ENCODE measurements at regions not wholly inside any gene's neighbourhood (a gene's known extent, or its start where the extent isn't known, plus 50 kb on each side); places are given as distances from the start of the nearest gene placed in this dataset.
"Not testable (repeated sequence)": the region's sequence is repeated elsewhere in the genome, so short reads cannot be mapped to it uniquely, and the experiment has no call there.

GRCh38 chr3:65303431-65303830 lies 615.6 kb upstream of the ADAMTS9 start:
- intact Hi-C loops (cut with DNase I, micrococcal nuclease): no loop called here
- ATAC-seq (no peak), DNase-seq (no peak)

- no peak for ATAC-seq
- no peak for DNase-seq
These were observed 603.8 kb upstream of the ADAMTS9 start for GRCh38 chr3:65291448-65292125.

GRCh38 chr3:65288776-65289175 lies 601.0 kb upstream of the ADAMTS9 start:
- no peak for ATAC-seq
- DNase-seq: no peak
- intact Hi-C loops (cut with DNase I, micrococcal nuclease): no loop called here

More at GRCh38 chr3:65291448-65292125, 603.8 kb upstream of the ADAMTS9 start:
- intact Hi-C loops (cut with DNase I, micrococcal nuclease): no loop called here

DNA sequence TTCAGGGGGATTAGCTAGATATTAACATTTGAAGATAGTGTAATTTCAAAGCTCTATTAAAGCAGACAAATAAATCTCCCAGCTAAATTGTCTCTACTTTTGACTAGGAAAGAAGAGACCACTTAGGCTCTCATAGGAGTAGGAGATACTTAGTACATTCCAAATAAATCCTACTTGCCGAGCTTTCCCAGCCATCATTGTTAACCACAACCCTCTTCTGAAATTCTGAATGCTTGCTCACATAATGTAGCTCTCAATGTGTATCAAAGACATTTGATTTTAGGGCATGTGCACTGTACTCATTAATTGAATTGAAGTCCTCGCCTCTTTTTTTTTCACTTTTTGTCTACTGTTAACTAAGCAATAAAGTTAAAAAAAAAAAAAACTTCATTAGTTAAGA lies 598.2 kb upstream of the ADAMTS9 start:
- no peak for ATAC-seq
- no peak for DNase-seq
- intact Hi-C loops (cut with DNase I, micrococcal nuclease): no loop called here

DNA sequence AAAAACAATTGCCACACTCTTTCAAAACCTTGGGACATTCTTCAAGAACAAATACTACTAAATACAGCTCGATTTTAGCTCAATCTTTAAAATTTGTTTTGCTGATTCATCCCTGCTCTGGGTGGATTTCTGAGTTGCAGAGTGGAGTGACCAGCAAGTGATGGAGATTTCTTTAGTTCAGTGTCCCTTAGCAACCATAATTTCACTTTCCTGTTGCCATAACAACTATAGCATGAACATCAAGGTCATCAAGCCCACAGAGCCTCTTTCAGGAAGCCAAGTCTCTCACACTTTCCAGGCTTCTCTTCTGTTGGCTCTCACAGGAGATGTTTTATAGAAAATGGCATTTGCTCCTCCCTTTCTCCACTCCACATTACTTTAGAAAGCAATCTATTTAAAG lies 597.2 kb upstream of the ADAMTS9 start:
- intact Hi-C loops (cut with DNase I, micrococcal nuclease): no loop called here
- DNase-seq: no peak
- ATAC-seq: no peak

DNA sequence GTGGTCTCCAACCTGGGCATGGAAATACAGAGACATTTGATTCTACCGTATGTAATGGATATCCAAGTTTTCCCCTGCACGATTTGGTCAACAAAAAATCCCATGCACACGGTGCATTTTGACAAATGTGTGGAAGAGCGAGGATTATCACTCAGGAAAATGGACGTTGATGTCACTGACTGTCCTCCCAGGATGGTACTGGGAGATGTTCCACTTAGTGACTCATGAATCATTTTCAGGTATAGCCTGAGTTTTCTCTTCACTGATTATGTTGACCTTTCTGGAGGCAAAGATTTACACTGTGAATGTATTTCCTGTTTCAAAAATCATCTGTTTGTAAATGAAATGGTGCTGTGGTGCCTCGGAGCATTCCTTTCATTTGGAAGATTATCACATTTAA lies 596.7 kb upstream of the ADAMTS9 start:
- ATAC-seq (no peak), DNase-seq (no peak)
- intact Hi-C loops (cut with DNase I, micrococcal nuclease): no loop called here

- no peak for ATAC-seq
- DNase-seq: no peak
- intact Hi-C loops (cut with DNase I, micrococcal nuclease): no loop called here
These were observed 591.5 kb upstream of the ADAMTS9 start for GRCh38 chr3:65279225-65279782.

DNA sequence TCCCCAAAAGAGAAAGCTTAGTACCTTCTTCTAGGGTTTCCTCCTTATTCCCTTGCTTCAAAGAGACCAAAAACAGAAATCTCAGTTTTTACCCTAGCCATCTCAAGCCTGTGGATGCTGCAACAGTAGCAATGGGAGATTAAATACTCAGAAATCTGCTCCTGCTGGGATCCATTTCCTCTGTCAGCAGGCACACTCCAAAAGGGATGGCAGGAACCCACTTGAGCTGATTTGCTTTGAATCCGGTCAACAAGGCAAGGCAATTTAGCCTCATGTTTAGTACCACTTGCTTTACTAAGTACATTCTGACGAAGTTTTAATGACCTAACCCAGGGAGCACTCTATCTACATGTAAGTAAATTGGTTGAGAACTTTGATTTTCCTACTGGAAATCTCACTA lies 590.0 kb upstream of the ADAMTS9 start:
- no peak for ATAC-seq
- no peak for DNase-seq
- intact Hi-C loops (cut with DNase I, micrococcal nuclease): no loop called here

DNA sequence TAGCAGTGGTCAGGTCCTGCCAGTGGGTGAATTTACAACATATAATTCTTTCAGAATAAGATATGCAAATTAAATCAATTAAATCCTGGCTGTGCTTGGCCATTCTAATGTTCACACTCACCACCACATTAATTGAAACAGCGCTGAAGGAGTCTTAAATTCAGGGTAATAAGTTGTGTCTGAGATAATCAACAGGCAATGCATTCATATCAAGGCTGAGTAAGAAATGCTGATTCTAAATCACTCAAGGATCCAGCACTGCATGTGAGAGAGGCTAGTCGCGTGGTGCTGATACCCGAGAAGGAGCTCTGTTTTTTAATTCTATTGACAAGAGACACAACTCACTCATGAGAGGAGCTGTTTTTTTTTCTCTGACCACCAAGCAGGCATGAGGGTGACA lies 588.8 kb upstream of the ADAMTS9 start:
- DNase-seq (no peak), ATAC-seq (no peak)
- intact Hi-C loops (cut with DNase I, micrococcal nuclease): no loop called here

DNA sequence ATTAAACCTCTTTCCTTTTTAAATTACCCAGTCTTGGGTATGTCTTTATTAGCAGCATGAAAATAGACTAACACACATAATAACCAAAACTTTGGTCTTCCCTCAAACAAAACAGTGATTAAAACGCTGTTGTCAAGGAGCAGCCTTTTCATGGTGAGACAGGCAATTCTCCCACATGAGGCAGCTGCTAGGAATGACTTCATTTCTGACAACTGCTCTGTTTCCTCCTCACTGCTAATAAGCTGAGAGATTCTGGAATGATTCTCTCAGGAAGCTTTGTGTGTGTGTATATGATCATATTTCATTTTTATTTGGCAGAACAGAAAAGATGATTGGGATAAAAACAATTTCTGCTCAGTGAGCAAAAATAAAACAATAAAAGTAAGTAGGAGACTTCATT lies 580.6 kb upstream of the ADAMTS9 start:
- DNase-seq: no peak

GRCh38 chr3:65265942-65266590 lies 578.3 kb upstream of the ADAMTS9 start:
- ATAC-seq (no peak), DNase-seq (no peak)
- intact Hi-C loops (cut with DNase I, micrococcal nuclease): no loop called here

More for the DNA sequence above, 580.6 kb upstream of the ADAMTS9 start:
- intact Hi-C loops (cut with DNase I, micrococcal nuclease): no loop called here
- ATAC-seq: no peak

- intact Hi-C loops (cut with DNase I, micrococcal nuclease): no loop called here
- no peak for DNase-seq
- ATAC-seq: no peak
These were observed 577.7 kb upstream of the ADAMTS9 start for GRCh38 chr3:65265511-65265910.

DNA sequence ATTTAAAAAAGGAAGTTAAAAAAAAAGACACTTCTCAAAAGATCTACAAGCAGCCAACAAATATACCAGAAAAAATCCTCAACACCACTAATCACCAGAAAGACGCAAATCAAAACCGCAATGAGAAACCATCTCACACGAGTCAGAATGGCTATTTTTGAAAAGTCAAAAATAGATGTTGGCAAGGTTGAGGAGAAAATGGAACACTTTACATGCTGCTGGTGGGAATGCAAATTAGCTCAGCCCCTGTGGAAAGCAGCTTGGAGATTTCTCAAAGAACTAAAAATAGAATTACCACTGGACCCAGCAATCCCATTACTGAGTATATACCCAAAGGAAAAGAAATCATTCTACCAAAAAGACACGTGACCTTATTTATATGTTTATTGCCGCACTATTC lies 574.7 kb upstream of the ADAMTS9 start:
- no peak for DNase-seq
- intact Hi-C loops (cut with DNase I, micrococcal nuclease): no loop called here
- ATAC-seq: no peak

- no peak for DNase-seq
- intact Hi-C loops (cut with DNase I, micrococcal nuclease): no loop called here
- ATAC-seq: no peak
These were observed 572.1 kb upstream of the ADAMTS9 start for GRCh38 chr3:65259946-65260345.

DNA sequence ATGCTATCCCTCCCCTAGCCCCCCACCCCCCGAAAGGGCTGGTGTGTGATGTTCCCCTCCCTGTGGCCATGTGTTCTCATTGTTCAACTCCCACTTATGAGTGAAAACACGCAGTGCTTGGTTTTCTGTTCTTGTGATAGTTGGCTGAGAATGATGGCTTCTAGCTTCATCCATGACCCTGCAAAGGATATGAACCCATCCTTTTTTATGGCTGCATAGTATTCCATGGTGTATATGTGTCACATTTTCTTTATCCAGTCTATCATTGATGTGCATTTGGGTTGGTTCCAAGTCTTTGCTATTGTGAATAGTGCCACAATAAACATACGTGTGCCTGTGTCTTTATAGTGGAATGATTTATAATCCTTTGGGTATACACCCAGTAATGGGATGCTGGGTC lies 565.1 kb upstream of the ADAMTS9 start:
- intact Hi-C loops (cut with DNase I, micrococcal nuclease); ATAC-seq; DNase-seq: not testable (repeated sequence)

- DNase-seq: no peak
- ATAC-seq: no peak
- intact Hi-C loops (cut with DNase I, micrococcal nuclease): no loop called here
These were observed 564.5 kb upstream of the ADAMTS9 start for GRCh38 chr3:65252266-65252665.

- intact Hi-C loops (cut with DNase I, micrococcal nuclease): no loop called here
- ATAC-seq (no peak), DNase-seq (no peak)
These were observed 563.6 kb upstream of the ADAMTS9 start for GRCh38 chr3:65251375-65251774.

GRCh38 chr3:65246561-65246960 lies 558.8 kb upstream of the ADAMTS9 start:
- ATAC-seq (no peak), DNase-seq (no peak)
- intact Hi-C loops (cut with DNase I, micrococcal nuclease): loop anchor here in 1 of 2 donors (5.0 kb wide), 1 partner anchor 714 kb away; no protein-coding TSS in a partner anchor

DNA sequence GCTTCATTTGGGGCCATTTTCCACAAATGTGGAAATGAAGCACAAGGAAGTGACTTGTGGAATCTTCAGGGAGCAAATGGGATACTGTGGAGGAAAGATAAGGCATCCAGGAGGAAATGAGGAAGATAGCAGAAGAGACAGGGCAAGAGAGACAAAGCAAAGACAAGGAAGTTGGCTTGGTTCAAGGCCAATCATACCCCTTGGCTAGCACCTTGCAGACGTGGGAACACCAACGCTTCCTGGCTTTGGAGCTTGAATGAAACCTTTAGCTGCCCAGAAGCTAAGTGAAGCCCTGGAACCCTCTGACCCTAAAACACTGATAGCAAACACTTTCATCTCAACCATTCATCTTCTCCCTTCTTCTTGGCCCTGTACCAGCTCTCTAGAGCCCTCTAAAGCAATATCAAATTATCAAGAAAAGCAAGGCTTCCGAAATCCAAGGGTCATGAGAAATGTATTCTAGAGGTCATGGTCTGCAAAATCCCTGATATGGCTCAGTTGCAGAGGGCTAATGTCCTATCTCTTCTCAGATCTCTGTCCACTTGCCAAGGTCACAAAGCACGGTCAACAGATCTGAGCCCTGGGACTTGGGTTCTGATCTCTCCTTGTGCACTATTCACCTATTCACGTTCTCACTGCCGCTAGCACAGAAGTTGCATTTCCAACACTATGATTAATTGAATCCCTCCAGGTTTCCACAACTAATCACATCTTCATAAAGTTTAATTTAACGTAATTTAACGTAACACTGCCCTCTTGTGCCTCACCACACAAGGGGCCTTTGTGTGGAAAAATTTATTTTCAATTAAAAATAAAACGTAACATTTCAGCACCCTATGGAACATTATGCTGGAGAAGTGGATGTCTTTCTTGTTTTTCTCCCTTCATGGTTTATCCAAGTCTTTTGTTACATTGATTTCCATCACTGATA lies 557.6 kb upstream of the ADAMTS9 start:
- DNase-seq: no peak
- ATAC-seq: no peak
- intact Hi-C loops (cut with DNase I, micrococcal nuclease): loop anchor here in 1 of 2 donors (5.0 kb wide), 1 partner anchor 713 kb away; no protein-coding TSS in a partner anchor
